Kidney epithelial cell (primary cell): ENCODE measurements at regions not wholly inside any gene's neighbourhood (a gene's known extent, or its start where the extent isn't known, plus 50 kb on each side); places are given as distances from the start of the nearest gene placed in this dataset.

Source experiments
- DNase-seq: peaks from one replicate; pipeline ENCODE4 v3.0.0-alpha.2; 2010; ENCODE audit warnings: low read depth
- H3K27me3 ChIP-seq: 2 replicates; pipeline ENCODE4 v1.6.0; 2011; ENCODE audit warnings: low read length; ENCODE audit not compliant: control insufficient read depth, insufficient read depth
- H3K36me3 ChIP-seq: 2 replicates; pipeline ENCODE4 v1.5.1; 2011; ENCODE audit warnings: low read length; ENCODE audit not compliant: control insufficient read depth, insufficient read depth
- H3K4me3 ChIP-seq: 2 replicates; pipeline ENCODE4 v1.5.1; 2011; ENCODE audit warnings: low read depth, mild to moderate bottlenecking, control low read depth, low read length
- CTCF ChIP-seq: IDR thresholded peaks from 2 replicates; pipeline ENCODE4 v1.5.1; 2011; ENCODE audit warnings: mild to moderate bottlenecking, moderate library complexity, low read length, control low read depth, inconsistent platforms; ENCODE audit not compliant: insufficient read depth, poor library complexity, severe bottlenecking

GRCh38 chr13:89803839-89804238 is 1543.6 kb upstream of the MIR17HG start:
- no peak for TF ChIP-seq CTCF
- Histone ChIP-seq H3K27me3 (no peaks in the 10 kb centered on the region), H3K4me3 (no peak overlapping the region), H3K36me3 (no peaks in the 10 kb centered on the region)
- no peak for DNase-seq

- DNase-seq, result no peak
- Histone ChIP-seq H3K36me3 (no peaks in the 10 kb centered on the region), H3K4me3 (no peak overlapping the region), H3K27me3 (no peaks in the 10 kb centered on the region)
- TF ChIP-seq CTCF, result no peak
Measured at GRCh38 chr13:89806594-89806993, 1540.9 kb upstream of the MIR17HG start.

- no peak for DNase-seq
- Histone ChIP-seq H3K4me3 (no peak overlapping the region), H3K27me3 (no peaks in the 10 kb centered on the region), H3K36me3 (no peaks in the 10 kb centered on the region)
- no peak for TF ChIP-seq CTCF
Measured at GRCh38 chr13:89812856-89813255, 1534.6 kb upstream of the MIR17HG start.

- TF ChIP-seq CTCF, result no peak
- no peaks in the 10 kb centered on the region for H3K27me3 ChIP-seq
Measured at GRCh38 chr13:89816404-89816803, 1531.1 kb upstream of the MIR17HG start.

GRCh38 chr13:89822467-89822866 is 1525.0 kb upstream of the MIR17HG start:
- no peaks in the 10 kb centered on the region for H3K36me3 ChIP-seq
- no peak for TF ChIP-seq CTCF
- no peak overlapping the region for H3K4me3 ChIP-seq
- H3K27me3 ChIP-seq, result no peaks in the 10 kb centered on the region
- no peak for DNase-seq

More at GRCh38 chr13:89816404-89816803, 1531.1 kb upstream of the MIR17HG start:
- H3K36me3 ChIP-seq, result no peaks in the 10 kb centered on the region
- no peak for DNase-seq
- no peak overlapping the region for H3K4me3 ChIP-seq

GRCh38 chr13:89827552-89827951 is 1519.9 kb upstream of the MIR17HG start:
- TF ChIP-seq CTCF, result no peak
- Histone ChIP-seq H3K4me3 (no peak overlapping the region), H3K36me3 (no peaks in the 10 kb centered on the region), H3K27me3 (no peaks in the 10 kb centered on the region)
- no peak for DNase-seq
